H1 (cell line): ENCODE measurements at regions not wholly inside any gene's neighbourhood (a gene's known extent, or its start where the extent isn't known, plus 50 kb on each side); places are given as distances from the start of the nearest gene placed in this dataset.

Source experiments
- CEBPB ChIP-seq: IDR thresholded peaks from 2 replicates; pipeline ENCODE4 v1.6.1; 2012; ENCODE audit warnings: low read depth, low read length
- CHD1 ChIP-seq: IDR thresholded peaks from 2 replicates; pipeline ENCODE4 v1.6.1; 2012; ENCODE audit warnings: low read depth, low read length, improper control_type of control experiment
- CHD7 ChIP-seq: fragments of 300-600 bp; sonication (generic); IDR thresholded peaks from 2 replicates; pipeline ENCODE4 v1.7.1; 2012; ENCODE audit warnings: low read length, moderate library complexity, mild to moderate bottlenecking, inconsistent platforms; ENCODE audit not compliant: insufficient replicate concordance
- EP300 ChIP-seq, 2 experiments: IDR thresholded peaks; 1 replicate in 1 of 2; 2 replicates in 1 of 2; pipeline ENCODE4 v1.6.1; 2011 to 2012; ENCODE audit warnings: low read depth in 2 of 2, low read length in 2 of 2, mild to moderate bottlenecking in 2 of 2, borderline replicate concordance in 1 of 2, inconsistent platforms in 1 of 2, moderate library complexity in 1 of 2
- JUND ChIP-seq: IDR thresholded peaks from 2 replicates; pipeline ENCODE4 v1.6.1; 2011; ENCODE audit warnings: mild to moderate bottlenecking, improper control_type of control experiment, low read length
- KDM4A ChIP-seq: IDR thresholded peaks from one replicate; pipeline ENCODE4 v1.7.1; 2012; ENCODE audit warnings: low read depth, mild to moderate bottlenecking, moderate library complexity, low read length, inconsistent platforms; ENCODE audit not compliant: severe bottlenecking
- MAX ChIP-seq: IDR thresholded peaks from 2 replicates; pipeline ENCODE4 v1.6.1; 2012; ENCODE audit warnings: inconsistent platforms
- NANOG ChIP-seq: IDR thresholded peaks from 2 replicates; pipeline ENCODE4 v1.6.1; 2011; ENCODE audit warnings: low read length, low read depth, mild to moderate bottlenecking, inconsistent platforms; ENCODE audit not compliant: insufficient read depth, poor library complexity, severe bottlenecking
- SAP30 ChIP-seq: fragments of 300-600 bp; sonication (generic); IDR thresholded peaks from 2 replicates; pipeline ENCODE4 v1.7.1; 2012; ENCODE audit warnings: low read length, moderate library complexity, mild to moderate bottlenecking, inconsistent platforms; ENCODE audit not compliant: insufficient read depth, insufficient replicate concordance
- SP2 ChIP-seq: IDR thresholded peaks from 2 replicates; pipeline ENCODE4 v1.6.1; 2012; ENCODE audit warnings: mild to moderate bottlenecking, low read length, inconsistent platforms
- SP4 ChIP-seq: IDR thresholded peaks from 2 replicates; pipeline ENCODE4 v1.6.1; 2012; ENCODE audit warnings: low read length, inconsistent platforms

DNA sequence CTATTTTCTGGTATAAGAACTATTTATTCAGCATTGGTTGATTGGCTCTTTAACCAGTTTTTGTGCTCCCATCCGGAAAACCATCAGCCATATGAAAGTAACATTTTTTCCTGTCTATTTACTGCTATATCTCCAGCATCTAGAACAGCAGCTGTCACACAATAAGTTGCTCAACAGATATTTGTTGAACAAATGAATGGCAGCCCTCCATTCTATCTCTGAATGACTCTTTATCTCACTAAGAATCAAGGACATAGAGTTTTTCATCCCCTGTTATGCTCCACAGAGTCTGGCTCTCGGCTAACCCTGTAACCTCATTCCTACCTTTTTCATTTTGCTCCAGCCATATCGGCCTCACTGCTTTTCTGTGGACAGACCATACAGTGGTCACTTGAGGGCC, 145.5 kb downstream of the SLITRK6 start (continued):
- TF ChIP-seq CHD7 = no peak
- no peak for TF ChIP-seq SAP30
- TF ChIP-seq CEBPB = no peak
- no peak for TF ChIP-seq MAX
- TF ChIP-seq SP2 = no peak
- no peak for TF ChIP-seq SP4
- TF ChIP-seq EP300 (IDR thresholded peaks at IDR 0.05; ENCODE audit: borderline replicate concordance in 1 of 2, low read depth in 2 of 2, low read length in 2 of 2) = no peak
- no peak for TF ChIP-seq NANOG
- no peak for TF ChIP-seq JUND
- no peak for TF ChIP-seq KDM4A
- no peak for TF ChIP-seq CHD1
